ENCODE measurements at regions not wholly inside any gene's neighbourhood (a gene's known extent, or its start where the extent isn't known, plus 50 kb on each side); places are given as distances from the start of the nearest gene placed in this dataset.

DNA sequence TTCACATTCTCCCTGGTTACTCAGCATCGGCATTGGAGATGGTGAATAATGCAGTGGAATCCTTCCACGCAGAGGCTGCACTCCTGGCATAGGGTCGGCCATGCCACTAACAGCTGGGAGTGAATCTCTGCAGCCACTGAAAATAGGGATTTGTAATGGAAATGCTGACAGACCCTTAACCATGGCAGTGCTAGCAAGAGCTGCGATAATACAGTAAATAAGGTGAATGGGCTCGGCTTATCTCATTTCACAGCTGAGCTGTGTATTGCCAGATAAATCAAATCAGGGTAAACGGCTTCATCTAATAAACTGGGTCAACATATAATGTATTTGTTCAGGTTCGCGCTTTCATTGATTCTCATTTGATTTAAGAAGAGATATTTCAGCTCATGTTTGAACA lies 156.8 kb downstream of the SLC35B3 start:
- no peak overlapping the region for H3K4me2 ChIP-seq
- H4K20me1 ChIP-seq (ENCODE audit: low read depth): no peaks in the 10 kb centered on the region
- H3K9me3 Mint-ChIP-seq: no peaks in the 10 kb centered on the region
- no peaks in the 10 kb centered on the region for H3K27me3 ChIP-seq
- no peak overlapping the region for H3K9ac ChIP-seq
- no peaks in the 10 kb centered on the region for H3F3A ChIP-seq (ENCODE audit: low read depth)
- no peaks in the 10 kb centered on the region for H3K79me2 ChIP-seq (ENCODE audit: low read depth)
- DNase-seq (ENCODE audit: low spot score): no peak
- H3K27ac ChIP-seq: no peak overlapping the region
- no peaks in the 10 kb centered on the region for H3K36me3 ChIP-seq
- H3K36me3 Mint-ChIP-seq: no peaks in the 10 kb centered on the region
- H3K4me3 Mint-ChIP-seq: no peak overlapping the region
- peaks cover 5% of the 10 kb centered on the region for H3K27me3 Mint-ChIP-seq (ENCODE audit: insufficient read depth, low read depth)
- peak overlapping the region; percentile 50 for H3K27ac Mint-ChIP-seq
- TF ChIP-seq EZH2phosphoT487 (IDR thresholded peaks at IDR 0.05) (no peak), EZH2 (IDR thresholded peaks at IDR 0.05) (no peak)
- TF ChIP-seq, protein P1, sequence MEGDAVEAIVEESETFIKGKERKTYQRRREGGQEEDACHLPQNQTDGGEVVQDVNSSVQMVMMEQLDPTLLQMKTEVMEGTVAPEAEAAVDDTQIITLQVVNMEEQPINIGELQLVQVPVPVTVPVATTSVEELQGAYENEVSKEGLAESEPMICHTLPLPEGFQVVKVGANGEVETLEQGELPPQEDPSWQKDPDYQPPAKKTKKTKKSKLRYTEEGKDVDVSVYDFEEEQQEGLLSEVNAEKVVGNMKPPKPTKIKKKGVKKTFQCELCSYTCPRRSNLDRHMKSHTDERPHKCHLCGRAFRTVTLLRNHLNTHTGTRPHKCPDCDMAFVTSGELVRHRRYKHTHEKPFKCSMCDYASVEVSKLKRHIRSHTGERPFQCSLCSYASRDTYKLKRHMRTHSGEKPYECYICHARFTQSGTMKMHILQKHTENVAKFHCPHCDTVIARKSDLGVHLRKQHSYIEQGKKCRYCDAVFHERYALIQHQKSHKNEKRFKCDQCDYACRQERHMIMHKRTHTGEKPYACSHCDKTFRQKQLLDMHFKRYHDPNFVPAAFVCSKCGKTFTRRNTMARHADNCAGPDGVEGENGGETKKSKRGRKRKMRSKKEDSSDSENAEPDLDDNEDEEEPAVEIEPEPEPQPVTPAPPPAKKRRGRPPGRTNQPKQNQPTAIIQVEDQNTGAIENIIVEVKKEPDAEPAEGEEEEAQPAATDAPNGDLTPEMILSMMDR (IDR thresholded peaks at IDR 0.05): no peak
- no peaks in the 10 kb centered on the region for H3K9me3 ChIP-seq (ENCODE audit: low read depth)
- H3K4me3 ChIP-seq: no peak overlapping the region
- H3K4me1 ChIP-seq: peaks cover 10% of the 10 kb centered on the region
- H2AFZ ChIP-seq (replicated peaks): no peak overlapping the region
- H3K4me1 Mint-ChIP-seq: peaks cover 29% of the 10 kb centered on the region

DNA sequence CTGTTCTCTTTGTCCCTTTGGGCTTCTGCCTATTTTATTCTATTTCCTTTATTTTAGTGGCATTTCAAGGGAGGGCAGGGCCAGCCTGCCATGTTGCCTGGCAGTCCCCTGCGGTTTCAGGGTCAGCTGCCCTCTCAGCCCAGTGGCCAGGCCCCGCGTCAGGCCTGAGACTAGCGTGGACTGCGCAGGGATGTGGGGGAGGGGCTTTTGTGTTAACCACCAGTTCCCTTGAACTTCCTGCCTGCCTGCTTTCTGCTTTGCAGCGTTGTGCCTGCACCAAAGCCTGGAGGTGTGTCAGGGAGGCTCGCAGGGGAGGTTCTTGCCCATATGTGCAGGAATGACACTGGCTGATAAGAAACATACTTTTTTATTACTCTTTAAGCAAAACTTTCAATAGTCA lies 157.6 kb downstream of the SLC35B3 start:
- Histone ChIP-seq H3K36me3 (no peaks in the 10 kb centered on the region), H3K9me3 (ENCODE audit: low read depth) (no peaks in the 10 kb centered on the region), H4K20me1 (ENCODE audit: low read depth) (no peaks in the 10 kb centered on the region), H3K27ac (no peak overlapping the region), H2AFZ (replicated peaks) (no peak overlapping the region), H3F3A (ENCODE audit: low read depth) (no peaks in the 10 kb centered on the region), H3K4me1 (peaks cover 10% of the 10 kb centered on the region), H3K27me3 (no peaks in the 10 kb centered on the region), H3K4me3 (no peak overlapping the region), H3K4me2 (no peak overlapping the region), H3K79me2 (ENCODE audit: low read depth) (no peaks in the 10 kb centered on the region), H3K9ac (no peak overlapping the region)
- Mint-ChIP-seq H3K4me1 (peaks cover 29% of the 10 kb centered on the region), H3K27me3 (ENCODE audit: insufficient read depth, low read depth) (peaks cover 5% of the 10 kb centered on the region), H3K4me3 (no peak overlapping the region), H3K36me3 (no peaks in the 10 kb centered on the region), H3K9me3 (no peaks in the 10 kb centered on the region), H3K27ac (peak overlapping the region; percentile 82)
- DNase-seq (ENCODE audit: low spot score): peak; percentile 8
- TF ChIP-seq, protein P1 (IDR thresholded peaks at IDR 0.05): no peak
- TF ChIP-seq EZH2 (IDR thresholded peaks at IDR 0.05) (no peak), EZH2phosphoT487 (IDR thresholded peaks at IDR 0.05) (no peak)

DNA sequence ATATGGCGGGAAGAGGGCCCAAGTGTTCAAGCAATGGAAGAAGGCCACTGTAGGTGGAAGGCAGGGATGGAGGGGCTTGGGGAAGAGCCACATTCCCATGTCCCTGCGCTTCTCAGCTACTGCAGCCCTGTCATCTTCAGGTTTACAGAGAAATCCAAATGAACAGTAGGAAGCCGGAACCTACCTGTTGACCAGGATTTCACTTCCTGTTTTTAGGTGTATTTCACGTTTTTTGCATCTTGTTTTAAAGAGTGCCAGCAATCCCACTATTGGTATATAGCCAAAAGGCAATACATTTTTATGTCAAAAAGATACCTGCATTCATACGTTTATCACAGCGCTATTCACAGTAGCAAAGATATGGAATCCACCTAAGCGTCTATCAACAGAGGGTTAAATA lies 159.2 kb downstream of the SLC35B3 start:
- Histone ChIP-seq H3K9ac (no peak overlapping the region), H3F3A (ENCODE audit: low read depth) (no peaks in the 10 kb centered on the region), H3K4me3 (no peak overlapping the region), H3K27me3 (no peaks in the 10 kb centered on the region), H4K20me1 (ENCODE audit: low read depth) (no peaks in the 10 kb centered on the region), H3K9me3 (ENCODE audit: low read depth) (no peaks in the 10 kb centered on the region), H3K4me2 (no peak overlapping the region), H3K4me1 (peaks cover 10% of the 10 kb centered on the region), H3K27ac (no peak overlapping the region), H2AFZ (replicated peaks) (no peak overlapping the region), H3K79me2 (ENCODE audit: low read depth) (no peaks in the 10 kb centered on the region), H3K36me3 (no peaks in the 10 kb centered on the region)
- Mint-ChIP-seq H3K9me3 (no peaks in the 10 kb centered on the region), H3K4me3 (no peak overlapping the region), H3K27me3 (ENCODE audit: insufficient read depth, low read depth) (peaks cover 5% of the 10 kb centered on the region), H3K27ac (no peak overlapping the region), H3K4me1 (peaks cover 29% of the 10 kb centered on the region), H3K36me3 (no peaks in the 10 kb centered on the region)
- no peak for DNase-seq (ENCODE audit: low spot score)
- no peak for TF ChIP-seq EZH2phosphoT487 (IDR thresholded peaks at IDR 0.05)
- TF ChIP-seq, protein P1 (IDR thresholded peaks at IDR 0.05): no peak
- TF ChIP-seq EZH2 (IDR thresholded peaks at IDR 0.05): no peak

Measured in neural progenitor cell (in vitro differentiated cells).